Right hindlimb (tissue), 1 donor: ENCODE measurements at regions not wholly inside any gene's neighbourhood (a gene's known extent, or its start where the extent isn't known, plus 50 kb on each side); places are given as distances from the start of the nearest gene placed in this dataset.
"Not testable (repeated sequence)": the region's sequence is repeated elsewhere in the genome, so short reads cannot be mapped to it uniquely, and the experiment has no call there.

Experiments
- DNase-seq: peaks from one replicate; pipeline ENCODE4 v3.0.0-alpha.2; 2018

DNA sequence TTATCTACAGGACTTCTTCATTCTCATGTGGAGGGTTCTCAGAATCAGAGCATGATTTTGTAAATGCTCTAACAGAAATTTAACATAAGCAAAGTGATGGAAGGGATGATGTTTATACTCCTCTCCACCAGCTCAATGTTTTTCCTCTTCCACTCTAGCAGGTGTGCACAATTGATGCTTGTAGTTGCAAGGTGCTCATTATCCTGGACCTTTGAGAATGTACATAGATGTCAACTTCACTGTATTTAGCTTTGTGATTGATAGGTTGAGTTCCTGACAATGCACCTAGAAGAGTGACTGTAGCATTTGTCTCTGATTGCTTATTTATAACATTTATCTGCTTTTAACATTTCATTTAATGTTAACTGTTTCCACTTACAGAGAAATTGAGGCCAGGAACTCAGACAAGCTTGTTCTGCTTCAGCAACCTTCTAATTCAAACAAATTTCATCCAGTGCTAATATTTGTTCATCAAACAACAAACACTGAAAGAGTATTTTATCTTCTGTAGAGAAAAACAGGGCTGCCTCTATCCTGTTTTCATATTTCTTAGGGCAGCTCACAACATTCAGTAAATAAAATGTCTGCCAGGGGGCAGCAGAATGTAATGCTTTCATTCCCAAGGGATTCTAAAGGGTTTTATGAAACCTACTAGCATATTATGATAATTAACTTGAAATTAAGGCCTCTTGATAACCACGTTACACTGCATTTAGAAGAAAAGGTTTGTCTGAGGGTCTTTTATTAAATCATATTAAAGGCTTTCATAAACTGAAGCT is 127.9 kb upstream of the NOL4 start:
- DNase-seq, result no peak

DNA sequence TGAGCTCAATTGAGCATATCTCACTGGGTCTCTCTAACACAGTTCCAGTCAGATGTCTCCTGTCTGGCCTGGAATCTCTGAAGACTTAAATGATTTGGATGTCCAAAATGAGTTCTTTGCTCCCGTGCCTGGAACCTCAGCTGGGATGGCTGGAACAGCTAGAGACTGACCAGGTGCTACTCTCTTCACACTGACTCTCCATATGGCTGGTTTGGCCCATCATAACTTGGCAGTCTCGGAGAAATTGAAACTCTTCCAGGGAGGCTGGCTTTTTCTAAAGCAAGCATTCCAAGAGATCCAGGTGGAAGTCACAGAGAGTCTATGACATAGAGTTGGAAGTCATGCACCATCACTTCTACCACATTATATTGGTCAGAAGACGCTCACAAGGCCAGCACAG is 129.6 kb upstream of the NOL4 start:
- DNase-seq, result no peak

DNA sequence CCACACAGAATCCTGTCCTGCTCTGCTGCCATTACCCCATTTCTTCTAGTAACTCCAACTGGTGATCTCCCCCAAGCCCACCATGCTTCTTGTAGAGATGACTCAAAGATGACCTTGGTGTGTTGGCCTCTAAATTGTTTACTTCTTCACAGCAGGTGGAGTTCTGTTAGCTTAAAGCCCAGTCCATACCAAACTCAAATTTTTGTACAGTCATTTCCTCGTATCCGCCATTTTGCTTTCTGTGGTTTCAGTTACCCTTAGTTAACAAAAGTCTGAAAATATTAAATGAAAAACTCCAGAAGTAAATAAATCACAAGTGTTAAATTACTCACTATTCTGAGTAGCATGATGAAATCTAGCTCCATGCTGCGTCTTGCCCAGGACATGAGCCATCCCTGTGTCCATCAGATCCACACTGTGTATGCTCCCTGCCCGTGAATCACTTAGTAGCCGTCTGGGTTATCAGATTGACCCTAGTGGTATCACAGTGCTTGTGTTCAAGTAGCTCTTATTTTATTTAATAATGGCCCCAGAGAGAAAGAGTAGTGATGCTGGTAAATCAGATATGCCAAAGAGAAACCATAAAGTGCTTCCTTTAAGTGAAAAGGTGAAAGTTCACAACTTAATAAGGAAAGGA is 133.3 kb upstream of the NOL4 start:
- DNase-seq, result no peak

DNA sequence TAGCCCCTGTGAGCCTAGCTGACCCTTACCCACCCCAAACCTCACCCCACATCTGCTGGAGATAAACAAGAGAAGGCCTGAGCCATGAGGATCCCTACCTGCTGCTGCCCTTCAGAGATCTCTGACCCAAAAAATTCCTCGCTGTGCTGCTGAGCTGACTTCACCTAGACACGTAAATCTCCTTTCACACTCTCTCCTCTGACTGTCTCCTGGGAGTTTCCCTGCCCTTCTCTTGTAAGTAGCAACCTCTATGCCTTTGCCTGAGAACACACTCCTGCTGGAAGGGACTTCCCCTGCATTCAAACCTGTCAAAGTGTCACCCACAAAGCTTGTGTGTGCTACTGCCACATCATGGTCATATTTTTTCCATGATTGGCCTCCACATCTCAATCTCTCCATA is 134.2 kb upstream of the NOL4 start:
- DNase-seq, result no peak

DNA sequence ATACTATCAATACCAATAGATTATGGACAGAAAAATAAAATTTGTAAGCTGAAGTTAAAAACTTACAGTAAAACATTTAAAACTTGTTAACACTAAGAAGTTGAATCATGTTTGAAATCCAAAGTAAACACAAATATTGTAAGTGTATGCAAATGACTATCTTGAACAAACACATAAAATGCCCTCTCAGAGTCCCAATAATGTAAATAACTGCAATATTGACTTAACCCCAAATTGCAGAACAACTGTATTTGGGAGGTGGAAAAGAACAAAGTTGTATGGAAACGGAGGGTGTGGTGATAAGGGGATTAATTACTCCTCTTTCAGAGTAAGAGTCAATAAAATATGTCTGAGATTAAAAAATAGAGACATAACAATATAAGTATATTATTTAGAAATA is 140.0 kb upstream of the NOL4 start:
- DNase-seq, result no peak

DNA sequence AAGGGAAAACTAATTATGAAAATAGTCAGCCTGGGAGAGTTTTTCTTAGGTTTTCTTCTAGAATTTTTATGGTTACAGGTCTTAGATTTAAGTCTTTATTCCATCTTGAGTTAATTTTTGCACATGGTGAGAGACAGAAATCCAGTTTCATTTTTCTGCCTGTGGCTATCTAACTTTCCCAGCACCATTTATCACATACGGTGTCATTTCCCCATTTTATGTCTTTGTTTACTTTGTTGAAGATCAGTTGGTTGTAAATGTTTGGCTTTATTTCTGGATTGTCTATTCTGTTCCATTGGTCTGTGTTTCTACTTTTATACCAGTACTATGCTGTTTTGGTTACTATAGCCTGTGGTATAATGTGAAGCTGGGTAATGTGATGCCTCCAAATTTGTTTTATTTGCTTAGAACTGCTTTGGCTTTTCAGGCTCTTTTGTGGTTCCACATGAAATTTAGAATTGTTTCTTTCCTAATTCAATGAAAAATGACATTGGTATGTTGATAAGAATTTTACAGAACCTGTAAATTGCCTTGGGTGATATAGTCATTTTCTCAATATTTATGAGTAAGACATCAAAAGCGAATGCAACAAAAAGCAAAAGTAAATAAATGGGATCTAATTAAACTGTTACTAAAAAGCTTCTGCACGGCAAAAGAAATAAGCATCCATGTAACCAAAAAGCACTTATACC is 146.1 kb upstream of the NOL4 start:
- no peak for DNase-seq

DNA sequence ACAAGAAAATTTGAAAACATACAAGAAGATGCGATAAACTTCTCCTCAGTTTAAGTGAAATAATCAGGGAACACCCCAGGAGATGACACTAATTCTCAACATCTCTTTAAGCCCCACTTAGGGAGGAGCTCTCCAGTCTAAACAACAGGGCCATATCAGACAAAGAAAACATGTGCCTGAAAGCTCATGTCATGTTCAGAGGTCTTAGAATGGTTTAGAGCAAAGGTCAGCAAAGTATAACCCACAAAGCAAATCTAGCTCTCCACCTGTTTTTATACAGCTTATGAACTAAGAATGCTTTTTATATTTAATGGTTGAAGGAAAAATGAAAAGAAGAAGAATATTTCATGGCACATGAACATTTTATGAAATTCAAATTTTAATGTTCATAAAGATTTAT is 155.6 kb upstream of the NOL4 start:
- no peak for DNase-seq

DNA sequence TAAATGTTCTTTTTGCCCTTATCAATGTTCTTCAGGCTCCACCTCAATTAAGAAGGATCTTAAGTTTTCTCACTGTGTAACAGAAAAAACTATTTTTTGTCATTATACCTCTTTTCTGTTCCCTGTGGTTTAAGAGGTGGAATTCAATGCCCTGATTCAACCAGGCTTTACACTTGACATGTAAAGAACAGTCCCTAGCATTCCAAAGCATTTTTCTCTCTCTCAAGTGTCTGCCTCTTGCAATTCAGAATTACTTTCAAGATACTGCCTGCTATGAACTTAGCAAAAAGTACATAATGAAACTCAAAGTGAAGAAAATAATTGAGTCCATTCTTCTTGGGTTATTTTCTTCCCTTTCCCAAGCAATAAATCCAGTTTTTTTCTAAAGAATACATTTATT is 160.6 kb upstream of the NOL4 start:
- DNase-seq, result no peak

DNA sequence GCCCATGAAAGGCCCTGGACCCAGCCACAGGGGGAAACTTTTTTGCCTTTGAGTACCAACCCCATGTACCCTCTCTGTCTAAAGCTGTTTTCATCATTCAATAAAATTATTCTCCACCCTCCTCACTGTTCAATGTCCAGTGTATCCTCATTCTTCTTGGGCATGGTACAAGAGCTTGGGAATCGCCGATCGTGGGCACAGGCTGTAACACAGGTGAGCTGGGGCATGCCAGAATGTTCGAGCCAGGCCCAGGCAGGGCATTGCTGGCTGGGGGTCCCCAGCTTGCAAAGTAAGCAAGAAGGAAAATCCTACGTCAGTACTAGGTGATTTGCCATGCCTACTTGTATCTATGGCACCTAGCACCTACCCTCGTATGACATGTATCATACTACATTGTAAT is 162.1 kb upstream of the NOL4 start:
- no peak for DNase-seq

DNA sequence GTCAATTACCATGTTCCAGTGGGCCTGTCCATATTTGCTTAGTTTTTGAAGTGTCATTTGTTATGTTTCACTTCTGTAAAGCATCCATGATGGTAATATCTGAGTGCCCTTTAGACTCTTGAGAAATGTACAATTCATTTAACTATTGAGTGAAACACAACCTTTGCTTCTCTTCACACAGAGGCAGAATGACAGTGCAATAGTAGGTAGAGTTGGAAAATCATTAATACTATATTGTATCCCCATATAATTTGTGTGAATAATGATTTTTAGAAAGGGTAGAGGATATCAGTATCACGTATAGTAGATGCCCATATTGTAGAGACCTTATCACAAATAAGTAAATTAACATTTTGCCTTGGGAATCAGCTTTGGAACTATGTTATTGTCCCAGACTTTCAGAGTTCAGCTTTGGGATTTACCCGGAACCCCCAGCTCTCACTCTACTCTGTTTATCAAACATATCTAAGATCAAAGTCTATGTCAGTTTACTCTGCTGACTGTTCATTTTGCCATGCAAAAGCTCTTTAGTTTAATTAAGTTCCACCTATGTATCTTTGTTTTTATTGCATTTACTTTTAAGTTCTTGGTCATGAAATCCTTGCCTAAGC is 172.7 kb upstream of the NOL4 start:
- DNase-seq, result no peak

DNA sequence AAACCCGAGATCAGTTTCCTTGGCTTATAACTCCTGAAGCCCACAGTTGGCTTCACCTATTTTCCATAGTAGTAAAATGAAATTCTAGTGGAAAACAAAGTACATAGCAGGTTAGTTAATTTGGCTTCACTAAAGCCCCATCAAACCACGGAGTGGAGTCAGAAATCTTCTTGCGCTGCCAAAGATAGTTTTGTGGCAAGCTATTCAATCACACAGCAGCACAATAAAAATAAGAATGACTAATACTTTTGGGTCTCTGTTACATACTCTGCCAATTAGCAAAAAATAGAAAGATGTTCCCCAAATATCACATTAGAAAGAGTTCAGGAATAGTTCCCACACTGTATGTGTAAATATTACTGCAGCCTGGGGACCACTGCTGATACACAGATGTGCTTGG is 175.2 kb upstream of the NOL4 start:
- no peak for DNase-seq

DNA sequence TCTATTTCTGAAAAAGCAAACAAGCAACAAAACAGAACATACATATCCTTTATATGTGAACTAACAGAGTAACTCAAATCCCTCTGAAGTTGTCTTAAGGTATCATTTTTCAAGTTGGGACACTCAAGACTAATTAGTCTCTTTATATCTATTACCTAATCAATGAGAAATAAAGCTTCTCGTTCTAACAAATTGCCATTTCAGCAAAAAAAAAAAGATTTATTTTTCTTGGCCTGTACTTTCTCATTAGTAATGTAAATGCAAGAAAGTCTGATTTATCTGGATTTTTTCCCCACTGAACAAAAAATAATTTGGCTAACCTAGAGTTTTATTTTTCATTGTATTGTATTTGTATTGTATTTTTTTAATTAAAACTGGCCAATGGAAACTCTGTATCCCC is 176.1 kb upstream of the NOL4 start:
- DNase-seq, result no peak

DNA sequence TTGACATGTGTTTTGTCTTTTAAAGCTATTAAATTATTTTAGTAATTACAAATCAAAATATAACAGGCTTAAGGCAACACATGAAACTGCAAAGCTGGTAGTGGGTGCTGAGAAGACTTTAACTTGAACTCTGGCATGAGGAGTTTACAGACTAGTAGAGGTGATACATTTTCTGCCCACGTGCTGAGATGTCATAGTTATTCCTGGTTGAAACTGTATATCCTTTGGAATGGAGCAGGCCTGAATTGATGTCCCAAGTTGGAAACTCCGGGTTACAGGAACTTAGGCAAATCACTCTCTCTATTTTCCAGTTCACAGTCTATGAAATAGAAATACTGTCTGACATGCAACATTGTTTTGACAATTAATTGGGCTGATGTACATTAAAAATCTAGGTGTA is 177.1 kb upstream of the NOL4 start:
- no peak for DNase-seq

DNA sequence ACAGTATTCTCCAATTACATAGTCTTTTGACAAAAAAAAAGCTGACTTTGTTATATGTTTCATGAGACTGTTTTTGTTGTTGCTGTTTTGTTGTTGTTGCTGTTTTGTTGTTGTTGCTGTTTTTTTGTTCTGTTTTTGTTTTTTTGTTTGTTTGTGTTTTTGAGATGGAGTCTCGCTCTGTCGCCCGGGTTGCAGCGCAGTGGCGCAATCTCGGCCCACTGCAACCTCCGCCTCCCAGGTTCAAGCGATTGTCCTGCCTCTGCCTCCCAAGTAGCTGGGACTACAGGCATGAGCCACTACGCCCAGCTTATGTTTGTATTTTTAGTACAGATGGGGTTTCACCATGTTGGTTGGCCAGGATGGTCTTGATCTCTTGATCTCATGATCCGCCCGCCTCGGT is 182.8 kb upstream of the NOL4 start:
- not testable (repeated sequence) for DNase-seq

DNA sequence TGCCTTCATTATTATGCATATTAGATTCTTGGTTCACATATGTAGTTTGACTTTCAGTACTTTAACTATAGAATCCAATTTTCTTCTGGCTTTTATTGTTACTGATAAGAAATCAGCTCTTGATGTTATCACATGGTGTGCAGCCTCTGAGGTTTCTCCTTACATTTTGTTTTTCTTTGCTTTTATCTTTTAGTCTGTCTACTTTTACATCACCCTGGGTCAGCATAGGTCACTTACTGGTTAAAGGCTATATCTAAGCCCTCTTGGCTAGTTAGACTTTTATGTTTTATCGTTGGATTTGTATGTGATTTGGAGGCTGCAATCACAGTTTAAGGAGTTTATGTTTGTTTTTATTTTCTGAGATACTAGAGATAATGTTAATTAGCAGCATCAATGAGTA is 187.2 kb upstream of the NOL4 start:
- no peak for DNase-seq

DNA sequence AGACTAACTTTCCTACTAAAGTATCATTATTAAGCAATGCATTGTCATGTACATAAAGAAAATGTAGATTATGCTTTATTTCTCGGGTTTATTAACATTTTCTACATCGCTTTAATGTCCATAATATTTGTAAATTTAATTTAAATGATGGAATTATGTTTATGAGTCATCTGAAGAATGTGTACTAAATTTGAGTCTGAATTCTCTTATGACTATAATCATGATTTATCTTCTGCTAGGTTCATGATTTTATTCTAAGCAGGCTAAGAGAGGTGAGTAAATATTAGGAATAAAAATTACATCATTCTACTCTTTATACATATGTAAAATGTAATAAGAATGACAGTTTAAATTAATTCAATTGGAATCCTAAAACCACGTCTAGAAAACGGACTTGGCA is 206.3 kb upstream of the NOL4 start:
- no peak for DNase-seq

DNA sequence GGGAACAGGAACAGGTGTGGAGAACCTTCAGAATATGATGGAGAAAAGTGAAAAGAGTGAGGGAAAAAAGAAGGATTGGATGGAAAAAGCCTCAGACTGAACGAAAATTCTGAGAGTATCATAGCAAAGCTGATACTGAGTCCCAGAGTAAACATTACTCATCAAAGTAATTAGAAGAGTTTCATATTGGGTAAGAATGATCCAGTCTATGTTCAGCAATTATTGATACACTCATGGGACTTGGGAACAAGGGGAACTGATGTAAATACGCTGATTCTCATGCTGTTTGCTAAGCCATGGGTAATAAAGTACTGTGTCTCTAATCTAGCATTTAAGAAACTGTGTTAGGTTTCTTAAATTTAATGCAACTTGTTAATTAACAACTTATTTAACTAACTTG is 219.9 kb upstream of the NOL4 start:
- DNase-seq, result no peak

DNA sequence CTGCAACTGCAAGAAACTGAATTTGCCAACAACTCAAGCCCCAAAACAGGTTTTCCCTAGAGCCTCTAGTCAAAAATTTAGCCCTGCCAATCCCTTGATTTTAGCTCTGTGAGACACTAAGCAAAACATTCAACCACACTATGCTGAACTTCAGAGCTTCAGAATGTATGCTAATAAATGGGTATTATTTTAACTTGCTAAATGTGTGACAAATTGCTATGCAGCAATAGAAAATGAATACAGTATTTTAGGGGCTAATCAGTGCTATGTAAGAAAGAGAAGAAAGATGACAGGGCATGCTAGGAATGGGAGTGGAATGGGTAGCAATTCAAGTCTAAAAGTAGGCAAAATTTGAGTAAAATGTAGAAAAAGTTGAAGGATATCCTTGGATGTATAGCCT is 223.9 kb upstream of the NOL4 start:
- DNase-seq, result no peak

DNA sequence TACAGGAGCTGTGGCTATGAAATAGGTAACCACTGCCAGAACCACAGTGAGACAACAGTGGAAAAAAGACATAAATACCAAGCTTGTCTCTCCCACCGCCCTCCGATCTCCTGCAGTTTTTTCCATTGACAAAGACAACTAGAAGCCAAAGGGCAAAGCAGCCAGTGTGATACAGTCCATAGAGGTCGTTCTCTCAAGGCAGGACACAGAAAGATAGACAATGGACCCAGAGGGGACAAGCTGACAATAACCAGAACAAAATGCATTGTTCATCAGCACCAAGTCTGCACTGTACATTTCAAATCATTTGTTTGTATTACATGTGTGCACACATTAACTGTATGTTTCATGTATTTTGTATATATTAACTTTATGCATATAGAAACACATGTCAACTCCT is 233.0 kb upstream of the NOL4 start:
- no peak for DNase-seq

DNA sequence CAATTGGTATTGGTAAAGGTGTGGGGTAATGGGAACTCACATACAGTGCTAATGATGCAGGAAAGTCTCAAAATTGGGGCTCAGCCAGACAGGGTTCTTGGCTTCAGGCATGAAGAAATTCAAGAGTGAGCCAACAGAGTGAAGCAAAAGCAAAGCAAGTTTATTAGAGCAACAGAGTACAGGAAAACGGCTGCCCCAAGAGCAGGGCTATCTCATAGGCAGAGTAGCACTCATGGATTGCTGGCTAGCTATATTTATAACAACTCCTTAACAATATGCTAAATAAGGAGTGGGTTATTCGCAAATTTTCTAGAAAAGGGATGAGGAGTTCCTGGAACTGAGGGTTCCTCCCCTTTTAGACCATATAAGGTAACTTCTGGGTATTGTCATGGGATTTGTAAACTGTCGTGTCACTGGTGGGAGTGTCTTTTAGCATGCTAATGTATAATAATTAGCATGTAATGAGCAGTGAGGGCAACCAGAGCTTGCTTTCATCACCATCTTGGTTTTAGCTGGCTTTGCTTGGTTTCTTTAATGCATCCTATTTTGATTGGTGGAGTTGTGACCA is 233.8 kb upstream of the NOL4 start:
- no peak for DNase-seq

DNA sequence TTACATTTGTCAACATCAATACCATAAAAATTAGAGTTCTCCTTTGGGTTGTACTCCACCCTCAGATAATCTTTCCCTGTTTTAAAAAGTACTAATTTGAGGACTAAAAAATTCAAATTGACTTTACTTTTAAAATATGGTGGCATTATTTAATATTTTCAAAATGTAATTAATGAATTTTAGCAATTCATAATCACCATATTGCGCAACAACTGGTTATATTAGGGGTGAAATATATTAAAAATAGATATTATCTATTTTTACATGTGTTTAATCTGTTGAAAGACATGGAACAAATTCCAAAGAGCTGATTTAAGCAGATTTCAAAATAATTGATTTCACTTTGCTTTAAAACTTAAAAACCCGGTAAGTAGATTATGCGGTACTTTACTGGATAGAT is 236.6 kb upstream of the NOL4 start:
- no peak for DNase-seq

DNA sequence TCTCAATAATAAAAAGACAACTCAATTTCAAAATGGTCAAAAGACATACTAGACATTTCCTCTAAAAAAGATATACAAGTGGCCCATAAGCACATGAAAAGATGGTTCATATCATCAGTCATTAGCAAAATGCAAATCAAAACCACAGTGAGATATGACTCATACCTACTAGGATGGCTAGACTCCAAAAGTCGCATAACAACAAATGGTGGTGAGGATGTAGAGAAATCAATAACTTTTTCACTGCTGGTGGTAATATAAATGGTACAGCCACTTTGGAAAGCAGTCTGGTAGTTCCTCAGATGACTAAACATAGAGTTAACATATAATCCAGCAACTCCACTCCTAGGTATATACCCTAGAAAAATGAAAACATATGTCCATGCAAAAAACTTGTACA is 242.3 kb upstream of the NOL4 start:
- DNase-seq, result no peak

DNA sequence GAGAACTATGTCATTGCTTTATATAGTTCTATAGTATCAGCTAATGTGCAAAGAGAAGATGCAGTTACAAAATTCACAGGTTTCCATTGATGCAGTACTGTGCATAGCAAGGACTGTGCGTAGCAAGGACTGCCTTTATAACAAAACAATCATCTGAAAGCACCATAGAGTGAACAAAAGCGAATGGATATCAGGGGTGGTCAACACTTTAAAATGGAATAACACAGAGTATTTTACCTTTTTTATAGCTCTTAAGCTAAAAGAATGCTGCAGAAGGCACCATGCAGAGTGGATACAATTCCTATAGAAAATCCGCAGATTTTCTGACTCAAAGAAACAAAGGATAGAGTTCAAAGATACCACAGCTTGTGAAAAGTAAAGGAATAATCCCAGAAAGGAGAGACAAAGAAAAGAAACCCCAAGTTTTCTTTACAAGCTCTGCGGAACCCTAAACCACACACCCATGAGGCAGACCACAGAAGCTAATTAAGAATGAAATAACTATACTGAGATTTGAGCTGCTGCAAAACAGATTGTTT is 229.9 kb upstream of the DTNA start:
- DNase-seq, result no peak
